Activated T-cell treated with anti-CD3 and anti-CD28 coated beads, Interleukin-2, amount 50 U/mL, for 4 hours (primary cell): ENCODE measurements at regions not wholly inside any gene's neighbourhood (a gene's known extent, or its start where the extent isn't known, plus 50 kb on each side); places are given as distances from the start of the nearest gene placed in this dataset.
"Not testable (repeated sequence)": the region's sequence is repeated elsewhere in the genome, so short reads cannot be mapped to it uniquely, and the experiment has no call there.

Experiments
- ATAC-seq, 2 donors: fragments of 200-7000 bp; cut with Tn5 transposase; one replicate each; pipeline ENCODE4 v1.10.0; 2021
- DNase-seq: peaks from one replicate; pipeline ENCODE4 v3.0.0-alpha.2; 2020
- H3K27me3 Mint-ChIP-seq: one replicate; pipeline ENCODE4 v1.8.0; 2021; ENCODE audit warnings: low read depth, mixed read lengths
- H3K36me3 Mint-ChIP-seq: one replicate; pipeline ENCODE4 v1.8.0; 2022; ENCODE audit warnings: mixed read lengths; ENCODE audit not compliant: insufficient read depth
- H3K4me1 Mint-ChIP-seq: one replicate; pipeline ENCODE4 v1.8.0; 2021; ENCODE audit warnings: low read depth, mixed read lengths
- H3K4me3 Mint-ChIP-seq: one replicate; pipeline ENCODE4 v1.8.0; 2021; ENCODE audit warnings: mild to moderate bottlenecking, moderate library complexity, mixed read lengths
- H3K9me3 Mint-ChIP-seq: one replicate; pipeline ENCODE4 v1.8.0; 2021; ENCODE audit warnings: mixed read lengths

GRCh38 chr13:62119739-62120700 is 704.4 kb upstream of the PCDH20 start:
- Mint-ChIP-seq H3K27me3 (no peaks in the 10 kb centered on the region), H3K9me3 (no peaks in the 10 kb centered on the region), H3K36me3 (no peaks in the 10 kb centered on the region), H3K4me3 (no peak overlapping the region), H3K4me1 (no peaks in the 10 kb centered on the region)
- ATAC-seq (no peak), DNase-seq (no peak)

- H3K27me3 Mint-ChIP-seq, result no peaks in the 10 kb centered on the region
- H3K9me3 Mint-ChIP-seq, result no peaks in the 10 kb centered on the region
- no peak overlapping the region for H3K4me3 Mint-ChIP-seq
- no peaks in the 10 kb centered on the region for H3K36me3 Mint-ChIP-seq
- DNase-seq, result no peak
- ATAC-seq, result no peak
- H3K4me1 Mint-ChIP-seq, result no peaks in the 10 kb centered on the region
Observed at GRCh38 chr13:62115831-62116230, 700.2 kb upstream of the PCDH20 start.

- DNase-seq (no peak), ATAC-seq (no peak)
- Mint-ChIP-seq H3K4me1 (no peaks in the 10 kb centered on the region), H3K27me3 (no peaks in the 10 kb centered on the region), H3K9me3 (peaks cover 10% of the 10 kb centered on the region), H3K36me3 (no peaks in the 10 kb centered on the region), H3K4me3 (no peak overlapping the region)
Observed at GRCh38 chr13:62113179-62113578, 697.5 kb upstream of the PCDH20 start.

- Mint-ChIP-seq H3K4me1 (no peaks in the 10 kb centered on the region), H3K27me3 (no peaks in the 10 kb centered on the region), H3K36me3 (no peaks in the 10 kb centered on the region), H3K4me3 (no peak overlapping the region), H3K9me3 (peaks cover 10% of the 10 kb centered on the region)
- ATAC-seq, result no peak
- DNase-seq, result no peak
Observed at GRCh38 chr13:62110079-62110478, 694.4 kb upstream of the PCDH20 start.

- H3K27me3 Mint-ChIP-seq, ATAC-seq, H3K4me1 Mint-ChIP-seq, H3K4me3 Mint-ChIP-seq, H3K9me3 Mint-ChIP-seq, H3K36me3 Mint-ChIP-seq, DNase-seq: not testable (repeated sequence)
Observed at GRCh38 chr13:62104136-62104535, 688.5 kb upstream of the PCDH20 start.

GRCh38 chr13:62096652-62097051 is 681.0 kb upstream of the PCDH20 start:
- Mint-ChIP-seq H3K4me3 (no peak overlapping the region), H3K36me3 (no peaks in the 10 kb centered on the region)
- DNase-seq, result no peak

GRCh38 chr13:62094932-62095331 is 679.3 kb upstream of the PCDH20 start:
- Mint-ChIP-seq H3K27me3 (no peaks in the 10 kb centered on the region), H3K9me3 (peaks cover 7% of the 10 kb centered on the region), H3K4me3 (no peak overlapping the region), H3K4me1 (no peaks in the 10 kb centered on the region), H3K36me3 (no peaks in the 10 kb centered on the region)
- DNase-seq (no peak), ATAC-seq (no peak)

More at GRCh38 chr13:62096652-62097051, 681.0 kb upstream of the PCDH20 start:
- Mint-ChIP-seq H3K27me3 (no peaks in the 10 kb centered on the region), H3K9me3 (peaks cover 11% of the 10 kb centered on the region), H3K4me1 (no peaks in the 10 kb centered on the region)
- no peak for ATAC-seq

- H3K36me3 Mint-ChIP-seq, result no peaks in the 10 kb centered on the region
- H3K27me3 Mint-ChIP-seq, result no peaks in the 10 kb centered on the region
- H3K9me3 Mint-ChIP-seq, result peaks cover 7% of the 10 kb centered on the region
- ATAC-seq (no peak), DNase-seq (no peak)
- H3K4me3 Mint-ChIP-seq, result no peak overlapping the region
- no peaks in the 10 kb centered on the region for H3K4me1 Mint-ChIP-seq
Observed at GRCh38 chr13:62093984-62094780, 678.5 kb upstream of the PCDH20 start.

- DNase-seq (no peak), ATAC-seq (no peak)
- Mint-ChIP-seq H3K4me1 (no peaks in the 10 kb centered on the region), H3K27me3 (no peaks in the 10 kb centered on the region), H3K9me3 (peaks cover 7% of the 10 kb centered on the region), H3K36me3 (no peaks in the 10 kb centered on the region), H3K4me3 (no peak overlapping the region)
Observed at GRCh38 chr13:62092949-62093348, 677.3 kb upstream of the PCDH20 start.

- H3K4me3 Mint-ChIP-seq, result no peak overlapping the region
- no peaks in the 10 kb centered on the region for H3K27me3 Mint-ChIP-seq
- H3K9me3 Mint-ChIP-seq, result peaks cover 7% of the 10 kb centered on the region
- H3K4me1 Mint-ChIP-seq, result no peaks in the 10 kb centered on the region
- ATAC-seq (no peak), DNase-seq (no peak)
- no peaks in the 10 kb centered on the region for H3K36me3 Mint-ChIP-seq
Observed at GRCh38 chr13:62092536-62092935, 676.9 kb upstream of the PCDH20 start.

- H3K4me1 Mint-ChIP-seq, result no peaks in the 10 kb centered on the region
- ATAC-seq (no peak), DNase-seq (no peak)
- H3K36me3 Mint-ChIP-seq, result no peaks in the 10 kb centered on the region
- H3K4me3 Mint-ChIP-seq, result no peak overlapping the region
- H3K9me3 Mint-ChIP-seq, result no peaks in the 10 kb centered on the region
- H3K27me3 Mint-ChIP-seq, result no peaks in the 10 kb centered on the region
Observed at GRCh38 chr13:62088165-62088564, 672.5 kb upstream of the PCDH20 start.

- ATAC-seq (no peak), DNase-seq (no peak)
- Mint-ChIP-seq H3K27me3 (no peaks in the 10 kb centered on the region), H3K36me3 (no peaks in the 10 kb centered on the region), H3K4me3 (no peak overlapping the region), H3K4me1 (no peaks in the 10 kb centered on the region), H3K9me3 (no peaks in the 10 kb centered on the region)
Observed at GRCh38 chr13:62087124-62087523, 671.5 kb upstream of the PCDH20 start.

- DNase-seq, result no peak
- no peak for ATAC-seq
- Mint-ChIP-seq H3K9me3 (no peaks in the 10 kb centered on the region), H3K4me3 (no peak overlapping the region), H3K27me3 (no peaks in the 10 kb centered on the region), H3K4me1 (no peaks in the 10 kb centered on the region), H3K36me3 (no peaks in the 10 kb centered on the region)
Observed at GRCh38 chr13:62085337-62086229, 669.9 kb upstream of the PCDH20 start.

- Mint-ChIP-seq H3K4me3 (no peak overlapping the region), H3K36me3 (no peaks in the 10 kb centered on the region), H3K4me1 (no peaks in the 10 kb centered on the region), H3K9me3 (no peaks in the 10 kb centered on the region), H3K27me3 (no peaks in the 10 kb centered on the region)
- no peak for DNase-seq
- ATAC-seq, result no peak
Observed at GRCh38 chr13:62084728-62085127, 669.1 kb upstream of the PCDH20 start.
